AG10803 (cell line): ENCODE measurements at regions not wholly inside any gene's neighbourhood (a gene's known extent, or its start where the extent isn't known, plus 50 kb on each side); places are given as distances from the start of the nearest gene placed in this dataset.

ENCODE experiments used
- DNase-seq: peaks from one replicate; pipeline ENCODE4 v3.0.0; 2010; ENCODE audit warnings: low read depth
- H3K4me3 ChIP-seq: 2 replicates; pipeline ENCODE4 v1.5.1; 2011; ENCODE audit warnings: mild to moderate bottlenecking, low read length, control low read depth
- TF ChIP-seq, protein P1 (sequence below): conservative IDR thresholded peaks from 2 replicates; pipeline ENCODE4 v1.5.1; 2011; ENCODE audit warnings: mild to moderate bottlenecking, low read length, control low read depth, inconsistent platforms

DNA sequence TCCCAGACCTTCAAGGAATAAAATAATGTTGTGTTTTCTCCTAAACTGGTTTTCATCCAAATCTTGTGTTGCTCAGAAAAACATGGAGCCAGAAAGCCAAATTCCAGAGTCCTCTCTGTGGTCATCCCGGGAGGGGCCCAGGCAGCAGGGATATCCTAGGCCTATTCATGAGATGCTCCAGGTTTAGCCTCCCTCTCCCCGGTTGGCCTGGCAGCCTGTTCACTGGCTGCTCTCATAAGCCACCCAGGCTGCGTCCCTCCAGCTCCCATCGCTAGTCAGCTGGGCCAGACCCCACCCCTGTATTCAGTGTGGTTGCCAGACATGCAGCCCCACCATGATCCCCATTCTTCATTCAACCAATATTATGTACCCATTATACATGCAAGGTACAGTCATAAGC lies 113.4 kb upstream of the F3 start:
- TF ChIP-seq, protein P1, sequence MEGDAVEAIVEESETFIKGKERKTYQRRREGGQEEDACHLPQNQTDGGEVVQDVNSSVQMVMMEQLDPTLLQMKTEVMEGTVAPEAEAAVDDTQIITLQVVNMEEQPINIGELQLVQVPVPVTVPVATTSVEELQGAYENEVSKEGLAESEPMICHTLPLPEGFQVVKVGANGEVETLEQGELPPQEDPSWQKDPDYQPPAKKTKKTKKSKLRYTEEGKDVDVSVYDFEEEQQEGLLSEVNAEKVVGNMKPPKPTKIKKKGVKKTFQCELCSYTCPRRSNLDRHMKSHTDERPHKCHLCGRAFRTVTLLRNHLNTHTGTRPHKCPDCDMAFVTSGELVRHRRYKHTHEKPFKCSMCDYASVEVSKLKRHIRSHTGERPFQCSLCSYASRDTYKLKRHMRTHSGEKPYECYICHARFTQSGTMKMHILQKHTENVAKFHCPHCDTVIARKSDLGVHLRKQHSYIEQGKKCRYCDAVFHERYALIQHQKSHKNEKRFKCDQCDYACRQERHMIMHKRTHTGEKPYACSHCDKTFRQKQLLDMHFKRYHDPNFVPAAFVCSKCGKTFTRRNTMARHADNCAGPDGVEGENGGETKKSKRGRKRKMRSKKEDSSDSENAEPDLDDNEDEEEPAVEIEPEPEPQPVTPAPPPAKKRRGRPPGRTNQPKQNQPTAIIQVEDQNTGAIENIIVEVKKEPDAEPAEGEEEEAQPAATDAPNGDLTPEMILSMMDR: no peak
- no peak overlapping the region for H3K4me3 ChIP-seq
- no peak for DNase-seq

DNA sequence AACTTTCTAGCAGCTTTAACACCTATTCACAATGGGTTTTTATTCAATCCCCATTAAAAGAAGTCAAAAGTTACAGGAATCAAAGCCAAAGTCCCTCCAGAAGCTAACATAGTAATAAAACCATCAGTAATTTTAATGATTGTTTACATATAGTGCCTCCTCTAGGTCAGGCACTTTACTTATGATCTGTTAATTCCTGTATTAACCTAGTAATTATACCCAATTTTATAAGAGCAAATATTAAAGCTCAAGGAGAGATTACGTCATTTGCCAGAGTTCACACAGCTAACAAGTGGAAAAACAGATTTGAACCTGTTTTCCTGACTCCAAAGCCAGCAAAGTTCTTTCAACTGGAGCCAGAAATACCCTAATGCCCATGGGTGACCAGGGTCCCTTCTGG lies 112.9 kb upstream of the F3 start:
- no peak for DNase-seq
- TF ChIP-seq, protein P1: no peak
- H3K4me3 ChIP-seq: no peak overlapping the region

DNA sequence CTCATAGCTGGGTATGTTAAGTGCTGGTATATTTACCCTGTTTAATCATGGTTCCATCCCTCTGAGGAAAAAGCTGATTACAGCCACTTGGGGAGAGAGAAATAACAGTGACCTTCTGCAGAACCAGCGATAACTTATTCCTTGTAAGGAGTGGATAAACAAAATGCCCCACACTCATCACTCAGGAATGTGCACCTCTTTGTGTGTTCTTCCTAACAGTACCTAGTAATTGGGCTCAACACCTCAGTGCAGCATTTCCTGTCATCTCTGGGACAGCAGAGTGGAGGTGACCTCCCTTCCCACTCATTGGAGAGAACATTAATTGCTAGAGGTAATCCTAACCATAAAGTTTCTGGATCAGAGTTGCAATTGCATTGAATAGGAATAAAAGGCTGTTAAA lies 112.5 kb upstream of the F3 start:
- no peak overlapping the region for H3K4me3 ChIP-seq
- TF ChIP-seq, protein P1: no peak
- DNase-seq: peak; percentile 43

DNA sequence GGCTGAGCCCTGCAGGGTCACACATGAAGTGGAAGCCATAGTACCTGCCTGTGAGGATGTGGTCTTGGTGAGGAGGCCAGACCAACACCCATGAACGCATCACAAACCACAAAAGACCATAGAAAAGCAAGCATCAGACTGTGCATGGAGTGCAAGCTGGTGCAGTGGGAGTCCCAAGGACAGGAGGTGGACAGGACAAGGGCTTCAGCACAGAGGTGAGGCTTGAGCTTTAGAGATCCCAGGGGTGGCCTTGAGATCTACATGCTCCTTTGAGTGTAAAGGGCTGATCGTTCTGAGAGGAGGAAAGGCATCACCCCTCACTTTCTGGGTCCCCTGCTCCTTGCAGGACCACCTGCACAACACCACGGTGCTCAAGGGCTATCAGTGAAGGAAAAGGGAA lies 111.9 kb upstream of the F3 start:
- H3K4me3 ChIP-seq: no peak overlapping the region
- no peak for DNase-seq
- TF ChIP-seq, protein P1: no peak

DNA sequence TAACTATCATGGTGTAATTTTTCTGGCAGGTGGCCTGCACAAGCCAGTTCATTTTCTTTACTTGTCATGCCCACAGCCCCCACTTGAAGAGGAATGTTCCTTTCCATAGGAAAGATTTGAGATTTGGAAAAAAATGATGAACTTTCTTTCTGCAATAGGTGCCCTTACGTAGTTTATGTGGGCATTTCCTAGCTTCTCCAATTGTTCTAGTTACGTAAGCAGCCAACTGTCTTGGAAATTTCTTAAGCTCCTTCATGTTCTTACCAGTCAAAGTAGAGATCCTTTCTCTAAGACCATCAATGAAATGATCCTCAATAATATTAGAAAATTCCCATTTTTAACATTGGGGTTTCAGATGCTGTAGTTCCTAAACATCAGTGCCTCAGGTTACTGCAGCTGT lies 109.5 kb upstream of the F3 start:
- TF ChIP-seq, protein P1: no peak
- H3K4me3 ChIP-seq: no peak overlapping the region
- no peak for DNase-seq

DNA sequence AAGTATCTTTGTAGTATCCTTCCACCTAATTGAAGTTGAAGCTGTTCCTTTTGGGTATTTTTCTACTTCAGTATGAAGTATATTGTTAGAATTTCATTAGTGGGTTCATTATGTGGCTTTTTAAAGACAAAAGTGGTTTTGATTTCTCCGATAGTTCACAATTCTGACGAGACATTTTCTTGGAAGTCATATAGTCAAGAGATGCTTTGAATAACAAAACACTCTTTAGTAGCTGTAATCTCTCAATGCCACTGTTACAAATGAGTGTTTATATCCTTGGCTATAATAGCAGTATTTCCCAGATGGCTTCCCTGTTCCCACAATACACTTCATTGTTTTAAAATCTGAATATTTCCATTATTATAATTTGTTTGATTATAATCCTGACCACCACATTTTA lies 108.7 kb upstream of the F3 start:
- TF ChIP-seq, protein P1: no peak
- no peak for DNase-seq
- no peak overlapping the region for H3K4me3 ChIP-seq

DNA sequence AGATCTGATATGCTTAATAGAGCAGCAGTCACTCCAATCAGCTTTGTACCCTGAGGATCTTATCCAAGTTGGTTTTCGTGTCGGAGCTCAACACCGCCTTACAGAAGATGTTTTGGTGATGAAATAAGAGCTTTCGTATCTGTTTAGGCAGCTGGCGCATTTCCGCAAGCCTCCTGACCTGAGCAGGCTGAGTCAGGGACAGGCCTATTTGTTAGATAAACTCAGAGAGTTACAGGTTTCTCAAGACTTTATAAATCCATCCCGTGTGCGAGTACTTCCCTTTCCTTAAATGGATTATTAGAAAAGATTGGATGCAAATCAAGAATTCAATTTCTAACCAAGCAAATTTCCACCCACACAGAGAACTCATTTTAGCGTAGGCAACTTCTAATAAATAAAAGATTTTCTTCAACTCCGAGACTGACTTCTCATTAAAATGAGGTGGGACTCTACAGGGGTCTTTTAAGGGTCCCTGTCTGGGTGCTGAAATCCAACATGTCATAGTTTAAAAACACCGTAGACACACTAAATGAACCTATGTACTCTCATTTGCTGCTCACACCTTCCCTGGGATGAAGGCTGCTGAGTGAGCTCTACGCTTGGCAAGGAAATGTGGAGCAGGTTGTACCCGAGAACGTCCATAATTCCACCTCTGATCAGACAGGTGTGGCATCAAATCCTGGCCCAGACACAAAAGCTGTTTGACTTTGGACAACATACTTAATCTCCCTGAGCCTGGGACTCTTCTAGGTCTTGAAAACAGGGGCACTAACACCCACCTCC lies 106.9 kb upstream of the F3 start:
- TF ChIP-seq, protein P1: no peak
- peak; percentile 99 for DNase-seq
- H3K4me3 ChIP-seq: no peak overlapping the region
